ENCODE measurements at regions not wholly inside any gene's neighbourhood (a gene's known extent, or its start where the extent isn't known, plus 50 kb on each side); places are given as distances from the start of the nearest gene placed in this dataset.

DNA sequence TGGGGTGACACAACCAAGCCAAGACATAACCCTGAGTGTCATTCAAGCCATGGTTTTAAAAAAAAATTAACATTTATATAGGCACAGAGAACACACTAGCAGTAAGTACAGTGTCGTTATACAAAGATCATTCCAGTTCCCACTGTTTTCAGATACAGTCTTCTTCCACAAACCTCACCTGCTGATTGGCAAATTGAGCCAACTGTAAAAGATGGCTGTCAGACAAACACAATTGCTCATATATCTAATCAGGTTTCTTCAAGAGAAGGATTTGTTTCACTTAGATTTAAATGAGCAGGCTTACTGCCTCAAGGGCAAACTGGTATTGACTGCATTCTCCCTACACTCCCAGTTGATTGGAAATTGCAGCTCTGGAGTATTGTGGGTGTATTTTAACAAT is 308.9 kb downstream of the RBM26 start:
- Histone ChIP-seq H2AFZ (ENCODE audit: low read depth) (no peak overlapping the region), H3K9ac (no peak overlapping the region), H4K20me1 (ENCODE audit: insufficient read depth) (no peaks in the 10 kb centered on the region), H3K79me2 (ENCODE audit: insufficient read depth) (no peaks in the 10 kb centered on the region), H3K9me2 (no peaks in the 10 kb centered on the region), H3K4me2 (no peak overlapping the region), H3F3A (replicated peaks; ENCODE audit: insufficient read depth) (no peaks in the 10 kb centered on the region), H3K27me3 (ENCODE audit: insufficient read depth) (no peaks in the 10 kb centered on the region), H3K27ac (ENCODE audit: low read depth in 2 of 2, low read length in 1 of 2) (no peak overlapping the region), H3K9me3 (no peaks in the 10 kb centered on the region), H3K36me3 (replicated peaks in 1 of 2; ENCODE audit: control insufficient read depth in 1 of 2, insufficient read depth in 2 of 2, low read length in 1 of 2) (no peaks in the 10 kb centered on the region), H3K4me3 (ENCODE audit: low read depth in 2 of 2, low read length in 1 of 2) (no peak overlapping the region), H3K4me1 (ENCODE audit: control insufficient read depth in 1 of 2, insufficient read depth in 2 of 2, low read depth in 1 of 2, low read length in 1 of 2) (no peaks in the 10 kb centered on the region)
- TF ChIP-seq EP300 (IDR thresholded peaks at IDR 0.05; ENCODE audit: borderline replicate concordance in 1 of 2, low read depth in 1 of 2, low read length in 1 of 2) (no peak), MEF2A (IDR thresholded peaks at IDR 0.05; ENCODE audit: borderline replicate concordance, low read depth) (no peak)
- TF ChIP-seq, protein P1, sequence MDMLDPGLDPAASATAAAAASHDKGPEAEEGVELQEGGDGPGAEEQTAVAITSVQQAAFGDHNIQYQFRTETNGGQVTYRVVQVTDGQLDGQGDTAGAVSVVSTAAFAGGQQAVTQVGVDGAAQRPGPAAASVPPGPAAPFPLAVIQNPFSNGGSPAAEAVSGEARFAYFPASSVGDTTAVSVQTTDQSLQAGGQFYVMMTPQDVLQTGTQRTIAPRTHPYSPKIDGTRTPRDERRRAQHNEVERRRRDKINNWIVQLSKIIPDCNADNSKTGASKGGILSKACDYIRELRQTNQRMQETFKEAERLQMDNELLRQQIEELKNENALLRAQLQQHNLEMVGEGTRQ (IDR thresholded peaks at IDR 0.05; ENCODE audit: borderline replicate concordance, low read depth, low read length), result no peak
- CTCF ChIA-PET, result no interaction called here
- POLR2A ChIA-PET, result no interaction called here
- DNase-seq, result no peak
- 8% methylated on average over 1 of the region's 1 CpG for WGBS (ENCODE audit: low lambda C conversion rate)

- no peak overlapping the region for H3K4me3 ChIP-seq (ENCODE audit: low read depth in 2 of 2, low read length in 1 of 2)
- DNase-seq, result no peak
- no peaks in the 10 kb centered on the region for H3K27me3 ChIP-seq (ENCODE audit: insufficient read depth)
- no peak overlapping the region for H2AFZ ChIP-seq (ENCODE audit: low read depth)
- TF ChIP-seq GABPA (IDR thresholded peaks at IDR 0.05; ENCODE audit: low read depth) (no peak), FOSL2 (IDR thresholded peaks at IDR 0.05; ENCODE audit: borderline replicate concordance, low read depth) (no peak), MEF2A (IDR thresholded peaks at IDR 0.05; ENCODE audit: borderline replicate concordance, low read depth) (no peak), CHD2 (IDR thresholded peaks at IDR 0.05; ENCODE audit: low read length, partially characterized antibody) (no peak)
- no peaks in the 10 kb centered on the region for H3K4me1 ChIP-seq (ENCODE audit: control insufficient read depth in 1 of 2, insufficient read depth in 2 of 2, low read depth in 1 of 2, low read length in 1 of 2)
- H3K4me2 ChIP-seq, result no peak overlapping the region
- no peaks in the 10 kb centered on the region for H3F3A ChIP-seq (replicated peaks; ENCODE audit: insufficient read depth)
- WGBS (ENCODE audit: low lambda C conversion rate), result 5% methylated on average over 1 of the region's 1 CpG
- H3K27ac ChIP-seq (ENCODE audit: low read depth in 2 of 2, low read length in 1 of 2), result no peak overlapping the region
- no peaks in the 10 kb centered on the region for H3K79me2 ChIP-seq (ENCODE audit: insufficient read depth)
- H3K9ac ChIP-seq, result no peak overlapping the region
- POLR2A ChIA-PET, result interaction anchor here (0.6 kb wide), 1 partner anchor 415 kb away, joined by 3 read pairs; no protein-coding TSS in a partner anchor
- no peaks in the 10 kb centered on the region for H3K9me3 ChIP-seq
- H3K36me3 ChIP-seq (replicated peaks in 1 of 2; ENCODE audit: control insufficient read depth in 1 of 2, insufficient read depth in 2 of 2, low read length in 1 of 2), result no peaks in the 10 kb centered on the region
- no peaks in the 10 kb centered on the region for H4K20me1 ChIP-seq (ENCODE audit: insufficient read depth)
- CTCF ChIA-PET, result no interaction called here
- H3K9me2 ChIP-seq, result no peaks in the 10 kb centered on the region
These were observed 310.0 kb downstream of the RBM26 start for GRCh38 chr13:79096099-79096498.

GRCh38 chr13:79090552-79091124 is 315.4 kb downstream of the RBM26 start:
- no peaks in the 10 kb centered on the region for H3K79me2 ChIP-seq (ENCODE audit: insufficient read depth)
- no peak overlapping the region for H3K4me2 ChIP-seq
- H3K4me3 ChIP-seq (ENCODE audit: low read depth in 2 of 2, low read length in 1 of 2), result no peak overlapping the region
- POLR2A ChIA-PET, result no interaction called here
- 25% methylated on average over 4 of the region's 4 CpGs for WGBS (ENCODE audit: low lambda C conversion rate)
- H4K20me1 ChIP-seq (ENCODE audit: insufficient read depth), result no peaks in the 10 kb centered on the region
- no peaks in the 10 kb centered on the region for H3K36me3 ChIP-seq (replicated peaks in 1 of 2; ENCODE audit: control insufficient read depth in 1 of 2, insufficient read depth in 2 of 2, low read length in 1 of 2)
- H2AFZ ChIP-seq (ENCODE audit: low read depth), result no peak overlapping the region
- H3K27ac ChIP-seq (ENCODE audit: low read depth in 2 of 2, low read length in 1 of 2), result no peak overlapping the region
- H3K27me3 ChIP-seq (ENCODE audit: insufficient read depth), result no peaks in the 10 kb centered on the region
- no peaks in the 10 kb centered on the region for H3K4me1 ChIP-seq (ENCODE audit: control insufficient read depth in 1 of 2, insufficient read depth in 2 of 2, low read depth in 1 of 2, low read length in 1 of 2)
- no peaks in the 10 kb centered on the region for H3K9me2 ChIP-seq
- H3K9ac ChIP-seq, result no peak overlapping the region
- TF ChIP-seq RAD21 (IDR thresholded peaks at IDR 0.05; ENCODE audit: low read length), result no peak
- no peak for TF ChIP-seq GATA2 (CRISPR knock-in tag; IDR thresholded peaks at IDR 0.05)
- TF ChIP-seq NFIC (IDR thresholded peaks at IDR 0.05; ENCODE audit: borderline replicate concordance), result no peak
- no peaks in the 10 kb centered on the region for H3K9me3 ChIP-seq
- H3F3A ChIP-seq (replicated peaks; ENCODE audit: insufficient read depth), result no peaks in the 10 kb centered on the region
- DNase-seq, result no peak
- CTCF ChIA-PET, result interaction anchor here (0.8 kb wide), 1 partner anchor 13 kb away, joined by 3 read pairs; no protein-coding TSS in a partner anchor

Data from SK-N-SH (cell line).